ENCODE measurements at regions not wholly inside any gene's neighbourhood (a gene's known extent, or its start where the extent isn't known, plus 50 kb on each side); places are given as distances from the start of the nearest gene placed in this dataset.

DNA sequence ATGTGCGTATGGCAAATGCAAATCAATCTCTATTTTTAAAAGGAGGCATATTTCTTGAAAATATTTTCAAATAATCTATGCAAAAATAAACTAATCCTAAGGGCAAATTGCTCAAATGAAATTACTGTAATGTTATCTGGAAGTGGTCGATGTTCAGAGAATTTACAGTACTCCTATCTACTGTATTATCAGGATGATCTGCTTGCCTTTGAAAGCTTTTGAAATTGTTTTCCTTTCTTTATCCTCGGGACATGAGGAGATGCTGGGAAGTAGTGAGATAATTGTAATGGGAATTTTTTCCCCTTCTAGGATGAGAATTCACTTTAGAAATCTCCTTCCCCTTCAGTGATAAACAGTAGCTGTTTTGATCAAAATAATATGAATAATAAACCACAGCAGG lies 577.2 kb upstream of the MIR17HG start:
- ATAC-seq (replicated peaks) = no peak
- Mint-ChIP-seq H3K27me3 (no peaks in the 10 kb centered on the region), H3K27ac (no peak overlapping the region), H3K4me1 (no peaks in the 10 kb centered on the region), H3K9me3 (peaks cover 3% of the 10 kb centered on the region), H3K4me3 (no peak overlapping the region), H3K36me3 (ENCODE audit: low read depth) (no peaks in the 10 kb centered on the region)

- Mint-ChIP-seq H3K9me3 (peaks cover 7% of the 10 kb centered on the region), H3K27me3 (no peaks in the 10 kb centered on the region), H3K27ac (no peak overlapping the region), H3K4me3 (no peak overlapping the region), H3K36me3 (ENCODE audit: low read depth) (no peaks in the 10 kb centered on the region), H3K4me1 (no peaks in the 10 kb centered on the region)
- ATAC-seq (replicated peaks) = no peak
Observed at GRCh38 chr13:90773681-90774080, 573.8 kb upstream of the MIR17HG start.

GRCh38 chr13:90776051-90776748 lies 571.3 kb upstream of the MIR17HG start:
- Mint-ChIP-seq H3K36me3 (ENCODE audit: low read depth) (no peaks in the 10 kb centered on the region), H3K4me1 (no peaks in the 10 kb centered on the region), H3K27ac (no peak overlapping the region), H3K27me3 (no peaks in the 10 kb centered on the region), H3K4me3 (no peak overlapping the region), H3K9me3 (peaks cover 4% of the 10 kb centered on the region)
- ATAC-seq (replicated peaks) = no peak

- ATAC-seq (replicated peaks) = no peak
- no peaks in the 10 kb centered on the region for H3K4me1 Mint-ChIP-seq
- H3K4me3 Mint-ChIP-seq = no peak overlapping the region
- H3K27ac Mint-ChIP-seq = no peak overlapping the region
- H3K9me3 Mint-ChIP-seq = peaks cover 4% of the 10 kb centered on the region
- no peaks in the 10 kb centered on the region for H3K27me3 Mint-ChIP-seq
- no peaks in the 10 kb centered on the region for H3K36me3 Mint-ChIP-seq (ENCODE audit: low read depth)
Observed at GRCh38 chr13:90783273-90783672, 564.2 kb upstream of the MIR17HG start.

DNA sequence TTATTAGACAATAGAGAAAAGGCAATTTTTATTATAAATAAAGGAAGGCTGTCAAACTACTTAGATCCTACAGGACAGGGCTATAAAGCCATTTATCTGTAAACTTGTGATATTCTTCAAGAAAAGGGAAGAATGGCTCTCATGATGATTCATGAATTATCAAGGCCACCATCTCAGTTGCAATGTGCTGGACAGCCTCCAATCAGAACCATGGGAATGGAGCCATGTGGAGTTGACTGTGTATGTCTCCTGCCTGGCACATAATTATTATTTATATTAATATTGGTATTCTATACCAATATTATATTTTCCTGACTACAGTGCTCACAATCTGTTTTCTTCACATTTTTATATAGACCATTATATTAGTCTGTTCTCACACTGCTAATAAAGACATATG lies 560.5 kb upstream of the MIR17HG start:
- ATAC-seq (replicated peaks) = no peak
- Mint-ChIP-seq H3K27me3 (no peaks in the 10 kb centered on the region), H3K4me1 (no peaks in the 10 kb centered on the region), H3K36me3 (ENCODE audit: low read depth) (no peaks in the 10 kb centered on the region), H3K9me3 (peaks cover 4% of the 10 kb centered on the region), H3K27ac (no peak overlapping the region), H3K4me3 (no peak overlapping the region)

- Mint-ChIP-seq H3K27ac (no peak overlapping the region), H3K9me3 (no peaks in the 10 kb centered on the region), H3K4me1 (no peaks in the 10 kb centered on the region), H3K27me3 (no peaks in the 10 kb centered on the region), H3K4me3 (no peak overlapping the region), H3K36me3 (ENCODE audit: low read depth) (no peaks in the 10 kb centered on the region)
- ATAC-seq (replicated peaks) = no peak
Observed at GRCh38 chr13:90792335-90792734, 555.2 kb upstream of the MIR17HG start.

DNA sequence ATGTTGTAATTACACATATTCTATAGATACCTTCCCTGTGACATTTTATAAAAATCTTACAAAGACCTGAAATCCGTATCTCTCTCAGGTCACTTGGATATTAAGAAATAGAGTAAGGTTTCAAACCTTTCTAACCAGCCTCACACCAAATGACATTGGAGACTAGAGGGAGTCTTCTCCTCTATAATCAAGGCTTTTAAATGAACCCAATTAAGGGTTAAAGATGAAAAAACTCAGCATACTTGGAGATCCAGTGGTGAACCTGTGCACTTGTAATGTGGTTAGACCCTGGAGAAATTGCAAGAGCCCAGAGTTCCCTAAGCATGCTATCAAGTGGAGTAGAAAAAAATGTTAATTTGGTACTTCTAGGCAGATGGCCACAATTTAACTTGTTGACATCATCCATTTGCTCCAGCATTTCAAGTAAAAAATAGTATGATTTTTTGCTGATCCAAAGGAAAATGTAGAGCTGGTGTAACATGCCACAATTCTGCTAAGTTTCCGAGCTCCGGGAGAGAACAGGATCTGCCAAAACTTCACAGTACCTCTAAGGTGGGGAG lies 554.1 kb upstream of the MIR17HG start:
- Mint-ChIP-seq H3K4me1 (no peaks in the 10 kb centered on the region), H3K36me3 (ENCODE audit: low read depth) (no peaks in the 10 kb centered on the region), H3K9me3 (no peaks in the 10 kb centered on the region), H3K27me3 (no peaks in the 10 kb centered on the region), H3K27ac (no peak overlapping the region), H3K4me3 (no peak overlapping the region)
- ATAC-seq (replicated peaks) = no peak

GRCh38 chr13:90796474-90796873 lies 551.0 kb upstream of the MIR17HG start:
- H3K27ac Mint-ChIP-seq = no peak overlapping the region
- H3K27me3 Mint-ChIP-seq = no peaks in the 10 kb centered on the region
- H3K9me3 Mint-ChIP-seq = no peaks in the 10 kb centered on the region
- no peaks in the 10 kb centered on the region for H3K4me1 Mint-ChIP-seq
- H3K36me3 Mint-ChIP-seq (ENCODE audit: low read depth) = no peaks in the 10 kb centered on the region
- no peak for ATAC-seq (replicated peaks)
- H3K4me3 Mint-ChIP-seq = no peak overlapping the region

DNA sequence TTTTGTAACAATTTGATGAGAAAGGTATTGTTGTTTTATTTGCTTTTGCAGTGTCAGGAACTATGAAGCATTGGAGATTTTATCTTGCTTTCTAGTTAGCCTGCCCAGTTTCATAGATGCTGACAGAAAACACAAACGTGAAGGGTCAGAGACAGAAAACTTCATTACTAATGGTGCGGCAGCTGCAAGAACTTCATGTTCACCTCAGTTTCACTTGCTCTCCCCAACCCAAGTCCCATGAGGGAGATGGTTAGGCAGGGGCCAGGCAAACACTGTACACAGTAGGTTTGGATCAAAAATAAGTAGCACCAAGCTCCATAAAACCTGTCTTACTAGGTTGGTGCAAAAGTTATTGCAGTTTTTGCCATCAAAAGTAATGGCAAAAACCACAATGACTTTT lies 550.2 kb upstream of the MIR17HG start:
- H3K4me1 Mint-ChIP-seq = no peaks in the 10 kb centered on the region
- no peaks in the 10 kb centered on the region for H3K27me3 Mint-ChIP-seq
- ATAC-seq (replicated peaks) = no peak
- no peaks in the 10 kb centered on the region for H3K9me3 Mint-ChIP-seq
- H3K27ac Mint-ChIP-seq = no peak overlapping the region
- H3K4me3 Mint-ChIP-seq = no peak overlapping the region
- H3K36me3 Mint-ChIP-seq (ENCODE audit: low read depth) = no peaks in the 10 kb centered on the region

- H3K27ac Mint-ChIP-seq = no peak overlapping the region
- no peaks in the 10 kb centered on the region for H3K27me3 Mint-ChIP-seq
- no peaks in the 10 kb centered on the region for H3K4me1 Mint-ChIP-seq
- no peak for ATAC-seq (replicated peaks)
- no peaks in the 10 kb centered on the region for H3K36me3 Mint-ChIP-seq (ENCODE audit: low read depth)
- no peak overlapping the region for H3K4me3 Mint-ChIP-seq
- no peaks in the 10 kb centered on the region for H3K9me3 Mint-ChIP-seq
Observed at GRCh38 chr13:90798381-90798780, 549.1 kb upstream of the MIR17HG start.

- Mint-ChIP-seq H3K27me3 (no peaks in the 10 kb centered on the region), H3K4me1 (no peaks in the 10 kb centered on the region), H3K9me3 (no peaks in the 10 kb centered on the region), H3K4me3 (no peak overlapping the region), H3K36me3 (ENCODE audit: low read depth) (no peaks in the 10 kb centered on the region), H3K27ac (no peak overlapping the region)
- no peak for ATAC-seq (replicated peaks)
Observed at GRCh38 chr13:90800082-90800746, 547.3 kb upstream of the MIR17HG start.

GRCh38 chr13:90801621-90802020 lies 545.9 kb upstream of the MIR17HG start:
- no peak overlapping the region for H3K4me3 Mint-ChIP-seq
- no peak overlapping the region for H3K27ac Mint-ChIP-seq
- ATAC-seq (replicated peaks) = no peak
- no peaks in the 10 kb centered on the region for H3K9me3 Mint-ChIP-seq
- no peaks in the 10 kb centered on the region for H3K36me3 Mint-ChIP-seq (ENCODE audit: low read depth)
- H3K27me3 Mint-ChIP-seq = no peaks in the 10 kb centered on the region
- no peaks in the 10 kb centered on the region for H3K4me1 Mint-ChIP-seq

DNA sequence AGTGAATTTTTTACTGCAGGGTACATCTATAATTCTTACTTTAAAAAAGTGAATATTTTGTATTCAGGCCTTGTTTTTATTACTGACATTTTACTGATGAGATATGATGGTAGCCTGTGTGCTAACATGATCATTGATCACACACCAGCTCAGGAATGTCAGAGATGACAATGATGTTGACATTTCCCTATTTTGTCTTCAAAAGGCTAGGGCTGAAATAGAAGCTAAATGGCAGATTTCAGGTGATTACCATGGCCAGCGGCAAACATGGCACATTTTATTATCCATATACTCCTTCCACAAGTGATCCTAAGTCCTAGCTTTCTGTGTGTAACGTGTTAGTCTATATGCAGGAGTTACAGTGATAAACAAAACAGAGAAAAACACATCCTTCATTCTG lies 544.3 kb upstream of the MIR17HG start:
- Mint-ChIP-seq H3K27ac (no peak overlapping the region), H3K4me1 (no peaks in the 10 kb centered on the region), H3K36me3 (ENCODE audit: low read depth) (no peaks in the 10 kb centered on the region), H3K9me3 (no peaks in the 10 kb centered on the region), H3K27me3 (no peaks in the 10 kb centered on the region), H3K4me3 (no peak overlapping the region)
- ATAC-seq (replicated peaks) = no peak

GRCh38 chr13:90806016-90806615 lies 541.4 kb upstream of the MIR17HG start:
- Mint-ChIP-seq H3K4me3 (no peak overlapping the region), H3K4me1 (no peaks in the 10 kb centered on the region), H3K36me3 (ENCODE audit: low read depth) (no peaks in the 10 kb centered on the region), H3K27ac (no peak overlapping the region), H3K9me3 (no peaks in the 10 kb centered on the region), H3K27me3 (no peaks in the 10 kb centered on the region)
- ATAC-seq (replicated peaks) = no peak

GRCh38 chr13:90806892-90807291 lies 540.6 kb upstream of the MIR17HG start:
- H3K4me3 Mint-ChIP-seq = no peak overlapping the region
- H3K27ac Mint-ChIP-seq = no peak overlapping the region
- H3K27me3 Mint-ChIP-seq = no peaks in the 10 kb centered on the region
- H3K4me1 Mint-ChIP-seq = no peaks in the 10 kb centered on the region
- peaks cover under 1% of the 10 kb centered on the region for H3K9me3 Mint-ChIP-seq
- H3K36me3 Mint-ChIP-seq (ENCODE audit: low read depth) = no peaks in the 10 kb centered on the region
- ATAC-seq (replicated peaks) = no peak

Data from activated T-helper 17 cell treated with anti-CD3 and anti-CD28 coated beads, Interleukin-2, amount 50 U/mL, for 72 hours (primary cell).